Mucosa of gallbladder (tissue), 1 donor: ENCODE measurements at regions not wholly inside any gene's neighbourhood (a gene's known extent, or its start where the extent isn't known, plus 50 kb on each side); places are given as distances from the start of the nearest gene placed in this dataset.

Experiments used
- DNase-seq: peaks from one replicate; pipeline ENCODE4 v3.0.0-alpha.2; 2020; ENCODE audit warnings: low spot score
- donor health status: DM: no; HTN: no; CAD: no.

DNA sequence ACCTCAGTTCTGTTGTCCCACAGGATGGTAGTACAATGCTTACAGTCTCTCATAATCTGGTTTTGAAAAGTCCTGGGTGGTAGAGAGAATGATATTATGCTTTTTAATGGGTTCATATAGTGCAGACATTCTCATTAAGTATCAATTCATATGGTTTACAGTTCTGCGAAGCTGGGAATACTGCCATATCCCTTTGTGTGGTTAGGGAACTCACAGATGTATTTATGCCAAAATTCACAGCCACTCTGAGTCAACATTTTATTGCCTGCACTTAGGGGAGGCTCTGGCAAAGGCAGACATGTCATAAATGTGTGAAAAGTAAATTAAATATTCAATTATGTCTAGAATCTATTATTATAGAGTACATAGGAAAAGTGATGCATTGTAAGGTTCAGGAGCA is 808.2 kb downstream of the SUCLG1 start:
- no peak for DNase-seq

GRCh38 chr2:83650161-83650560 is 808.9 kb downstream of the SUCLG1 start:
- no peak for DNase-seq

DNA sequence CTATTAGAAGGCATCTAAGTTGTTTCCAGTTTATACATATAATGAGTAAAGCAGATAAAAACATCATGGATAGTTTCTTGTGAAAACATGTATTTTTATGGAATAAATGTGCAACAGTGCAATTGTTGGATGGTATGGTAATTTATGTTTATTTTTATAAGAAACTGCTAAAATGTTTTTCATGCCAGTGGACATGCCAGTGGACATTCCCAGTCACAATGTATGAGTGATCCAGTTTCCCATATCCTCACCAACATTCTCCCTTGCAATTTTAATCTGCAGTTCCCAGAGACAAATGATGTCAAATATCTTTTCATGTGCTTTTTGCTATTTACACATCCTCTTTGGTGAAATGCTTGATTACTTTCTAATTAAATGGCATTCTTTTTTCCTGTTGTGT is 818.6 kb downstream of the SUCLG1 start:
- no peak for DNase-seq

- DNase-seq: no peak
Measured at GRCh38 chr2:83633423-83633822, 825.7 kb downstream of the SUCLG1 start.

- no peak for DNase-seq
Measured at GRCh38 chr2:83630351-83630750, 828.7 kb downstream of the SUCLG1 start.

DNA sequence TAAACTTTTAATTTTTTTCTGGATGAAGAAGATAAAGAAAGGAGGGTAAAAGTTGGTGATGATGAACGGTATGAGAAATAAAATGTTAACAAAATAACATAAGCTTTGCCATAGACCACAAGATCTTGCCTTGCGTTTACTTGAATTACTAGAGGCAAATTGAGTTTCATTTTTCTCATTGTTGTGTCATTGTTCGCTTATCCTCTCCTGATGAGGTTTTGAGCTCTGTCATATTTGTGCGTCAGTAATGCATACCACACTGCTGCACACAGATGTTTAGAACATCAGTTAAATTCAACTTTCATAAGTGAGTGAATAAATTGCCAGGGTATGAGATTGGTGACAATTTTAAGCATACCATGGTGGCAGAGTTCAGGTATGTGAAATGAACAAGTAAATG is 843.6 kb downstream of the SUCLG1 start:
- DNase-seq: no peak

- no peak for DNase-seq
Measured at GRCh38 chr2:83613178-83613577, 845.9 kb downstream of the SUCLG1 start.

DNA sequence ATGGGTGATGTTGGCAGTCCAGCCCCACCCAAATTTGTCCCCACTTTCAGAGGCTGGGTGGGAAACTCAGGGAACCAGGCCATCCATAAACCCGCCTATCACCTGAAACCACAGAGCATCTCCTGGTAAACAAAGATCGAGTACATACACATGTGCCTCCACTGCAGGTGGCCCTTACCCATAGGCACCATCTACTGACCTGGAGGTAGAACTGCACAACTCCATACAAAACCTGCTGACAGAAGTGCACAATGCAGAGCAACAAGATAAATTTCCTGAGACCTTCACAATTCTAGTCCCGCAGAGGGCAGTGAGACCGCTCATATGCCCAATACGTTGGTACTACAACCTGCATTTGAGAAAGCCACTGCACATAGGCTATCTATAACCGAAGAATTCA is 856.3 kb downstream of the SUCLG1 start:
- DNase-seq: no peak

- no peak for DNase-seq
Measured at GRCh38 chr2:83596592-83597282, 862.3 kb downstream of the SUCLG1 start.

DNA sequence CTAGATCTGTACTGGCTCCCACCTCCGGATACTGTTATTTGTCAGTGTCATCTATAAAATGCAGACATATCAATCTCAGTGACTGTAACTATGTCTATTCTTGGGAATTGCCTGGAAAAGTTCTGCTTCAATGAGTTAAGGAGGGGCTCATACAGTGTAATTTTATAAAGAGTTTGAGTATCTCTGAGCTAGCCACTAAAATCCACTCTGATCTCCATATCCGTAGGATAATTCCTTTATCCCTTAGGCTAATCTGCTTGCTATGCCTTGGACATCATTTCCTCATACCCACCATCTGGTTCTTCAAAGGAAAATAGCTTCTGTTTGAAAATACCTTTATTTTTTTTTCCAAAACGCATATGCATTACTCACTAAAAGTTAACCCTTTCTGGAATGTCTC is 863.2 kb downstream of the SUCLG1 start:
- no peak for DNase-seq

GRCh38 chr2:83595121-83595690 is 863.9 kb downstream of the SUCLG1 start:
- no peak for DNase-seq

DNA sequence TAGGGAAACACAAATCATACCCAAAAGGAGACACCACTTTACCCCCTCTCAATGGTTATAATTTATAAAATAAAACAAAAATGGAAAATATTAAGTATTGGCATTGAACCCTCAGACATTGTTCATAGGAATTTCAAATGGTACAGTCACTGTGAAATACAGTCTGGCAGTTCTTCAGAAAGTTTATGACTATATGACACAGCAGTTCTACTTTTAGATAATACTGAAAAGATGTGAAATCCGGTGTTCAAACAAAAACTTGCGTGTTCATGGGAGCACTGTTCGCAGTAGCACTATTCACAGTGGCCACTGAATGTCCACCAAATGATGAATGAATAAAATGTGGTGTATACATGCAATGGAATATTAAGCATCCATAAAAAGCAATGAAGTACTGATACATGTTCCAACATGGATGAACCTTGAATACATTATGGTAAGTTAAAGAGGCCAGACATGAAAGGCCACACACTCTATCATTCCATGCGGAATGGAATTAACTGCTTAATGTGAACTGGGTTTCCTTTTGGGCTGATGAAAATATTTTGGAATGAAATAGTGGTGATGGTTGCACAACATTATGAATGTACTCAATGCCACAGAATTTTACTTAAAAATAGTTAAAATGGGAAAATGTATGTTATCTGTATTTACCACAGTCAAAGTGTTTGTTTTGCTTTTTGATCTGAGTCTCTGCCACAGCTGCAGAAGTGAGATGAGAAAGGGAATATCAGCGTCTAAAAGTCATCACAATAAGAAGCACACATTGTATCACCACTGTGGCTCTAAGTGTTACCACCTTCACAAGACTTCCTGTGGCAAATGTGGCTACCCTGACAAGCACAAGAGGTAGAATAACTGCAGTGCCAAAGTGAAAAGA is 864.6 kb downstream of the SUCLG1 start:
- DNase-seq: no peak

DNA sequence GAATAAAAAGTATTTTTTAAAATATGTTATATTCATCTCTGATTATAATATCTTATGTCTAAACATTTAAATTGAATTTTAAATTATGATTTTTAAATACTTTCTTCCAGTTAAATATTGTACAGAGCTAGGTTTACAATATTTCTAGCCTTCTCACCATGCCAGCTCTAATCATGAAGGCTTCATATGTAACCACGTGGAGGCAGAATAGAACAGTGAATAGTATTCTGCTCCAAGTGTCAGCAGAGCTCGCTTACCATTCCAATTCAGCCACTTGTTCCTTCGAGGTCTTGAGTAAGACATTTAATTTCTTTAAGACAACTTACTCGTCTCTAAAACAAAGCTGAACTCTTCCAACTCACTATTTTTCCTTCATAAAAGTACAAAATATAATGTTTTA is 871.8 kb downstream of the SUCLG1 start:
- no peak for DNase-seq

- no peak for DNase-seq
Measured at GRCh38 chr2:83585250-83585649, 873.8 kb downstream of the SUCLG1 start.

DNA sequence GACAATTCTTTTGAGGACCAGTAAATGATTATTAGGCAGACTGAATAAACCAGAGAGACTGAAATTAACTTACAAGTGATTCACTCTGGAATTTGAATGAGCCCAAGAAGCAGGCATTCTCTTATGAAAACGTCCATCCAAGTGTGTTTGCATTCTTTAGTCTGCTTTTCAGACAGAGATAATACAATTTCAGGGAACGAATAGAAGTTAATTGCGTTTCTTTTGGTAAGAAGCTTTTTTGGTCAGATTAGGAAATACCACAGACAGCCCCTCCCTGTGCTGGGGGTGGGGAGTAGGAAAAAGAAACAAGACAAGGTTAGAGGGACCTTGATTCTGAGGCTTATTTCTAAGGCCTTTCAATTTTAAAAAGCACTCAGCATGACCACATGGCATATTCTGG is 874.4 kb downstream of the SUCLG1 start:
- DNase-seq: no peak

DNA sequence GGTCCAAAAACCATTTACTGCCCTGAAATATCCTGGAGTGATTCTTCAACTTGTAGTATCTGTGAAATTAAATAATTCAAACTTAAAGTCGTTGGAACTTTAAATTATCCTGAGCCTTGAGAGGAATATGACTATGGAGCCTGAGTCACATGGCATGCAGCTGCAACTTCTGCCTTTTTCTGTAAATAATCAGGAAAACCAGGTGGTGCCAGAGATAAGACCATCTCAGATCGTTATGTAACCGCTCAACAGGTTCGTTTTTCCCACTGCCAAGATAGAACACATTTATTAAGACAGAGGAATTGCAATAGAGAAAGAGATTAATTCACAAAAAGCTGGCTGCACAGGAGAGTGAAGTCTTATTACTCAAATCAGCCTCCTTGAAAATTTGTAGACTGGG is 876.5 kb downstream of the SUCLG1 start:
- no peak for DNase-seq

DNA sequence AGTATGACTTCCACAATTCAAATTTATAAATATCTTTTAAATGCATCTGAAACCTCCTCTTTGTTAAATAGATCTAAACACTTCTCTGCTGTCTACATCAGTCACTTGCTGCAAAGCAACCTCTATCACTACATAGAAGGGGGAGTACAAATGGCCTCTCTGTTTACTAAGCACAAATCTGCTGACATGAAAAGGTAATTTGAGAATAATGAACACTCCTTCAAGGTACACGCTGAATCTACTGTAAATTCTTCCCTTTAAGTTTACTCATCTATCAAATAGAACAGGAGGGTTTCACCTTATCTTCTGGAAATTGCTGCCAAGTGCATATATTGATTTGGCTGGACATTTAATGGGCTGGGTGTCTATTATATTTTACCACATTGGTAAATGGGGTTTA is 879.6 kb downstream of the SUCLG1 start:
- no peak for DNase-seq

GRCh38 chr2:83578405-83578804 is 880.7 kb downstream of the SUCLG1 start:
- no peak for DNase-seq

DNA sequence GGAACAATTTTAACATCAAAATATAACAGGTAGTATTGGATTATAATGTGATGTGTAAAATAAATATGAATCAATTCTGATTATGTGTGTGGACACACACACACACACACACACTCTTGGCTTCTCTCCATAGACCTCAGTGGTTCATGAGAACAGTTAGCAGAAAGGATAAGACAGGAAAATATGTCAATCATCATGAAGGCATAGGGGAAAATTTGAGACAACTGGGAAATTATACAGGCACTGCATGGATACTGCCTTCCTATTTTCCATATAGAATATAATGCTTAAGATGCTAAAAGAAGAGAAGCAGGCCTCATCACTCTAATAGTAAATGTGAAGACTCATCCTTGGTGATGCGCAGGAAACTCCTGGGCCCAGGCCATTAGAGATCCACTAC is 884.5 kb downstream of the SUCLG1 start:
- no peak for DNase-seq

GRCh38 chr2:83573060-83573459 is 886.0 kb downstream of the SUCLG1 start:
- no peak for DNase-seq

DNA sequence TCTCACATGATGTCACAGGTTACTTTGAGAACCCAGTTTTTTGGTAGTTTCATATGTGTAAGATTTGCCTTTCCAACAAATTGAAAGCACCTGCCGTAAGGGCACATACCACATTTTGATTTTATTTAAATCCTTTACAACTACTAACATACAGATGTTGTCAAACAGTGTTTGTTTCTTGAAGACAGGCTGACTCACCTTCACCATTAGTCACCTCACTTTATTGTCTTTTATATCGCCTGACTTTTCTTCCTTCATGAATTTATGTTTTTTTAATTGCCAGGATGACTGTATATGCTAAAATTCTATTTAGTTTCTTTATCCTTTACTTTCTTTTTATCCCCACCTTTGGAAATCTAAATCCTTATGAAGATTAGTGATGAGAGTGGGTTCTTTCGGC is 886.7 kb downstream of the SUCLG1 start:
- DNase-seq: no peak

GRCh38 chr2:83567551-83567950 is 891.5 kb downstream of the SUCLG1 start:
- no peak for DNase-seq

DNA sequence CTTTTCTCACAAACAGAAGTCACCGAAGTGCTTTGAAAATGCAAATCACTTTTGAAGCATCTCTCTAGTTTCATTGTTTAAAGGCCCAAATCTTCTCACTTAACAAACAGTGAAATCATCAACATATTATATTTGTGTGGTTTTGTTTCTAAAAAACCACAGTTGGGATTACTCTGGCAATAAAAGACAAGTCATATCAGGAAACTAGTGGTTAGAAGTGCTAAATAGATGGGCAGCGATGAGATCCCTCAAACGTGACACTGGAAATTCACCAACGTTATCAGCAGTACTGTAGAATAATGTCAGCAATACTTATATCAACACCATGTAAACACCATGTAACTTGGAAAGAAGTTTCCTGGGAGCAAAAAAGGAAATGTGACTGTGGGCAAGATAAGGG is 893.5 kb downstream of the SUCLG1 start:
- DNase-seq: no peak
